GM12878 (cell line): ENCODE measurements at regions not wholly inside any gene's neighbourhood (a gene's known extent, or its start where the extent isn't known, plus 50 kb on each side); places are given as distances from the start of the nearest gene placed in this dataset.

ENCODE experiments used
- ATAC-seq: fragments of 200-7000 bp; cut with Tn5 transposase; 3 replicates; pipeline ENCODE4 v1.9.1; 2020; ENCODE audit warnings: mild to moderate bottlenecking, moderate library complexity
- BruUV-seq: library from RNA; stranded (reverse); fragments of 400-500 nt; replicated peaks from 2 replicates; lab custom pipeline; 2021; lab: Mats Ljungman, UMichigan
- CTCF ChIA-PET: fragments of 300-600 bp; sonication (Branson Sonifier 250); formaldehyde crosslinking; extraction: SDS; loops from one replicate; lab custom pipeline; 2021; ENCODE audit warnings: inconsistent platforms; lab: Yijun Ruan, JAX
- POLR2A ChIA-PET: fragments of 350-600 bp; formaldehyde crosslinking; extraction: SDS; loops from one replicate; lab custom pipeline; 2021; ENCODE audit warnings: inconsistent platforms; lab: Charles Lee
- RAD21 ChIA-PET: fragments of 300-600 bp; sonication (Branson Sonifier 250); formaldehyde crosslinking; loops from one replicate; lab custom pipeline; 2023; ENCODE audit warnings: antibody characterized with exemption; ENCODE audit not compliant: unreplicated experiment; lab: Charles Lee
- SMC1A ChIA-PET: fragments of 300-600 bp; sonication (Branson Sonifier 250); formaldehyde crosslinking; loops from one replicate; lab custom pipeline; 2023; ENCODE audit not compliant: unreplicated experiment, uncharacterized antibody; lab: Charles Lee
- DNase-seq: peaks from one replicate; pipeline ENCODE4 v3.0.0-alpha.2; 2011; ENCODE audit warnings: low read depth, low spot score
- FAIRE-seq: peaks from 3 replicates; lab custom pipeline; 2011; peaks lifted over from hg19 to GRCh38; lab: Jason Lieb, UNC
- H2AFZ ChIP-seq: 2 replicates; pipeline ENCODE4 v1.6.0; 2011; ENCODE audit warnings: low read depth, low read length, control low read depth; ENCODE audit not compliant: control insufficient read depth
- H3K27ac ChIP-seq: 2 replicates; pipeline ENCODE4 v1.5.1; 2011; ENCODE audit warnings: control low read depth; ENCODE audit not compliant: control insufficient read depth, insufficient read depth
- H3K27me3 ChIP-seq, 2 experiments: replicated peaks in 1 of 2; 2 replicates each; pipeline versions ENCODE4 v1.6.0 to v1.6.1; 2011; ENCODE audit warnings: low read length in 1 of 2; ENCODE audit not compliant: control insufficient read depth in 2 of 2, insufficient read depth in 2 of 2
- H3K36me3 ChIP-seq, 2 experiments: 2 replicates each; pipeline ENCODE4 v1.5.1; 2011; ENCODE audit warnings: low read length in 1 of 2; ENCODE audit not compliant: control insufficient read depth in 2 of 2, insufficient read depth in 2 of 2
- H3K4me1 ChIP-seq: 2 replicates; pipeline ENCODE4 v1.6.1; 2011; ENCODE audit warnings: mild to moderate bottlenecking, low read length, moderate library complexity, mixed read lengths; ENCODE audit not compliant: control insufficient read depth, insufficient read depth
- H3K4me2 ChIP-seq: 2 replicates; pipeline ENCODE4 v1.6.0; 2011; ENCODE audit warnings: control low read depth; ENCODE audit not compliant: control insufficient read depth, insufficient read depth
- H3K4me3 ChIP-seq: fragments of 200-600 bp; sonication (generic); 2 replicates; pipeline ENCODE4 v1.5.1; 2016
- H3K79me2 ChIP-seq: 2 replicates; pipeline ENCODE4 v1.6.0; 2011; ENCODE audit warnings: low read length; ENCODE audit not compliant: control insufficient read depth, insufficient read depth
- H3K9ac ChIP-seq: 2 replicates; pipeline ENCODE4 v1.8.0; 2011; ENCODE audit warnings: low read length, control low read depth, mixed read lengths; ENCODE audit not compliant: control insufficient read depth, insufficient read depth
- H3K9me3 ChIP-seq: replicated peaks from 3 replicates; pipeline ENCODE4 v1.5.1; 2011; ENCODE audit warnings: mild to moderate bottlenecking, low read length; ENCODE audit not compliant: control insufficient read depth, insufficient read depth
- H4K20me1 ChIP-seq: 2 replicates; pipeline ENCODE4 v1.6.0; 2011; ENCODE audit not compliant: control insufficient read depth, insufficient read depth
- ASH2L ChIP-seq: fragments of 300-600, 200-600 bp; sonication (generic); IDR thresholded peaks from 2 replicates; pipeline ENCODE4 v1.6.1; 2017; ENCODE audit warnings: low read depth, mild to moderate bottlenecking, borderline replicate concordance
- CBX3 ChIP-seq: fragments of 200-600 bp; sonication (generic); IDR thresholded peaks from 2 replicates; pipeline ENCODE4 v1.6.1; 2016; ENCODE audit warnings: low read depth, borderline replicate concordance
- CBX5 ChIP-seq: sonication (generic); IDR thresholded peaks from 2 replicates; pipeline ENCODE4 v1.6.1; 2016; ENCODE audit warnings: low read depth, moderate library complexity, mild to moderate bottlenecking, inconsistent platforms
- ESRRA ChIP-seq: IDR thresholded peaks from 2 replicates; pipeline ENCODE4 v1.6.1; 2012; ENCODE audit warnings: mild to moderate bottlenecking, low read length, improper control_type of control experiment
- JUND ChIP-seq: IDR thresholded peaks from 2 replicates; pipeline ENCODE4 v1.6.1; 2012; ENCODE audit warnings: low read depth, mild to moderate bottlenecking, low read length, improper control_type of control experiment, moderate library complexity
- KDM1A ChIP-seq: fragments of 200-600 bp; sonication (generic); IDR thresholded peaks from 2 replicates; pipeline ENCODE4 v1.6.1; 2016; ENCODE audit warnings: borderline replicate concordance
- SUZ12 ChIP-seq: fragments of 200-600 bp; sonication (generic); IDR thresholded peaks from one replicate; pipeline ENCODE4 v1.6.1; 2018; ENCODE audit warnings: antibody characterized with exemption, mild to moderate bottlenecking; ENCODE audit not compliant: unreplicated experiment
- WGBS: methylation state at CpG from one replicate; pipeline ENCODE4 v1.1.6; 2016; ENCODE audit warnings: low lambda C conversion rate; ENCODE audit not compliant: insufficient replicate concordance, insufficient coverage; ENCODE audit errors: missing lambda C conversion rate; 5-methylcytosine and 5-hydroxymethylcytosine counted together
- in situ Hi-C: fragments of 300-500 bp; cut with MboI; formaldehyde crosslinking; loops from 9 replicates; pipeline ENCODE4 v1.14.3; 2018; ENCODE audit warnings: mixed read lengths
- intact Hi-C: fragments of 100-400 bp; cut with micrococcal nuclease; formaldehyde crosslinking; loops from one replicate; pipeline ENCODE4 v1.14.2; 2022; ENCODE audit not compliant: unreplicated experiment
- TF ChIP-seq, protein P1 (sequence below): IDR thresholded peaks from 2 replicates; pipeline ENCODE4 v1.6.1; 2012; ENCODE audit warnings: low read length, inconsistent platforms

DNA sequence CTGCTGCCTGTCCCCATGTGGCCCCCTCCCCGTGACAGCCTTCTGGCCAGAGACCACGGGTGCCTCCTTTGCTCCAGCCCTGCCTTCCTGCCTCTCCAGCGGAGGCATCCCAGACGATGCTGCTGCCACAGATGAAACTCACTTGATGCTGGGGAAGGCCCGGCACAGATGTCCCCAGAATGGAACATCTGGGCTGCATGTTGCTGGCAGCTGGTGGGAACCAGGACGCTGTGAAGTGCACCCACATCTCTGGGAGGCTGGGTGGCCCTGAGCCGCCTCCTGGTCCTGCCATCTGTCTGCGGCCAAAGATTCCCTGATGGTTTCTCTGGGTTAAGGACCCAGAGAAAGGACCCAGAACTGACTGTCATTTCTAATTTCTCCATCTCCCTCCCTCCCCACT is 51.9 kb upstream of the PTPRS start:
- POLR2A ChIA-PET, result no interaction called here
- Histone ChIP-seq H3K4me2 (no peak overlapping the region), H3K4me3 (no peak overlapping the region), H3K4me1 (no peaks in the 10 kb centered on the region), H3K79me2 (no peaks in the 10 kb centered on the region), H3K36me3 (no peaks in the 10 kb centered on the region), H3K27ac (no peak overlapping the region), H3K9me3 (no peaks in the 10 kb centered on the region), H4K20me1 (no peaks in the 10 kb centered on the region), H3K27me3 (no peaks in the 10 kb centered on the region), H2AFZ (no peak overlapping the region), H3K9ac (no peak overlapping the region)
- CTCF ChIA-PET, result interaction anchor here (0.6 kb wide), 1 partner anchor 357 kb away, joined by 3 read pairs; no protein-coding TSS in a partner anchor
- DNase-seq, result no peak
- no peak for ATAC-seq
- FAIRE-seq, result no peak
- intact Hi-C loops (no loop called here), in situ Hi-C loops (no loop called here)
- WGBS, result 49% methylated on average over 8 of the region's 8 CpGs
- RAD21 ChIA-PET, result no interaction called here
- no TSS peak for BruUV-seq
- no peak for TF ChIP-seq CBX5
- TF ChIP-seq ESRRA, result no peak
- TF ChIP-seq JUND, result no peak
- no peak for TF ChIP-seq CBX3
- no peak for TF ChIP-seq ASH2L
- TF ChIP-seq, protein P1, sequence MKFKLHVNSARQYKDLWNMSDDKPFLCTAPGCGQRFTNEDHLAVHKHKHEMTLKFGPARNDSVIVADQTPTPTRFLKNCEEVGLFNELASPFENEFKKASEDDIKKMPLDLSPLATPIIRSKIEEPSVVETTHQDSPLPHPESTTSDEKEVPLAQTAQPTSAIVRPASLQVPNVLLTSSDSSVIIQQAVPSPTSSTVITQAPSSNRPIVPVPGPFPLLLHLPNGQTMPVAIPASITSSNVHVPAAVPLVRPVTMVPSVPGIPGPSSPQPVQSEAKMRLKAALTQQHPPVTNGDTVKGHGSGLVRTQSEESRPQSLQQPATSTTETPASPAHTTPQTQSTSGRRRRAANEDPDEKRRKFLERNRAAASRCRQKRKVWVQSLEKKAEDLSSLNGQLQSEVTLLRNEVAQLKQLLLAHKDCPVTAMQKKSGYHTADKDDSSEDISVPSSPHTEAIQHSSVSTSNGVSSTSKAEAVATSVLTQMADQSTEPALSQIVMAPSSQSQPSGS, result no peak
- TF ChIP-seq SUZ12, result no peak
- TF ChIP-seq KDM1A, result no peak
- SMC1A ChIA-PET, result no interaction called here
